Panc1 (cell line): ENCODE measurements at regions not wholly inside any gene's neighbourhood (a gene's known extent, or its start where the extent isn't known, plus 50 kb on each side); places are given as distances from the start of the nearest gene placed in this dataset.

Experiments used
- ATAC-seq: fragments of 200-7000 bp; cut with Tn5 transposase; 2 replicates; pipeline ENCODE4 v1.9.1; 2020; ENCODE audit warnings: mild to moderate bottlenecking, moderate library complexity
- BruUV-seq: library from RNA; stranded (reverse); fragments of 400-500 nt; replicated peaks from 2 replicates; lab custom pipeline; 2021; lab: Mats Ljungman, UMichigan
- CTCF ChIA-PET: fragments of 300-600 bp; sonication (Branson Sonifier 250); formaldehyde crosslinking; loops from one replicate; lab custom pipeline; 2022; ENCODE audit warnings: antibody characterized with exemption; lab: Charles Lee
- POLR2A ChIA-PET: fragments of 300-600 bp; sonication (Branson Sonifier 250); formaldehyde crosslinking; loops from one replicate; lab custom pipeline; 2022; ENCODE audit warnings: antibody characterized with exemption; lab: Charles Lee
- DNase-seq: peaks from one replicate; pipeline ENCODE4 v3.0.0-alpha.2; 2010; ENCODE audit warnings: low read depth, low spot score
- H3K27ac ChIP-seq: 2 replicates; pipeline ENCODE4 v1.5.1; 2011; ENCODE audit warnings: mild to moderate bottlenecking, low read length, inconsistent platforms
- H3K27me3 ChIP-seq: fragments of 200-500 bp; sonication (Bioruptor generic); 2 replicates; pipeline ENCODE4 v1.6.0; 2014; ENCODE audit warnings: low read length, inconsistent platforms; ENCODE audit not compliant: control insufficient read depth, insufficient read depth
- H3K36me3 ChIP-seq: fragments of 200-500 bp; sonication (Bioruptor generic); 2 replicates; pipeline ENCODE4 v1.5.1; 2014; ENCODE audit warnings: inconsistent platforms, mild to moderate bottlenecking, low read length, moderate library complexity; ENCODE audit not compliant: control insufficient read depth, insufficient read depth
- H3K4me1 ChIP-seq: 2 replicates; pipeline ENCODE4 v1.5.1; 2011; ENCODE audit warnings: inconsistent platforms, mild to moderate bottlenecking, low read length, moderate library complexity; ENCODE audit not compliant: control insufficient read depth, insufficient read depth
- H3K4me3 ChIP-seq, 2 experiments: 2 replicates each; pipeline ENCODE4 v1.5.1; 2011 to 2012; ENCODE audit warnings: low read depth in 2 of 2, low read length in 2 of 2, mild to moderate bottlenecking in 2 of 2, inconsistent platforms in 1 of 2, moderate library complexity in 1 of 2
- H3K9me3 ChIP-seq: fragments of 200-500 bp; sonication (Bioruptor generic); 2 replicates; pipeline ENCODE4 v1.5.1; 2014; ENCODE audit warnings: low read depth, mild to moderate bottlenecking, inconsistent platforms, low read length, moderate library complexity; ENCODE audit not compliant: control insufficient read depth, insufficient read depth
- POLR2AphosphoS5 ChIP-seq: IDR thresholded peaks from 2 replicates; pipeline ENCODE4 v1.6.1; 2012; ENCODE audit warnings: mild to moderate bottlenecking, low read depth, low read length, moderate library complexity
- REST ChIP-seq, 2 experiments: IDR thresholded peaks; 2 replicates each; pipeline ENCODE4 v1.6.1; 2011 to 2012; ENCODE audit warnings: low read depth in 2 of 2, control low read depth in 1 of 2, low read length in 1 of 2, mild to moderate bottlenecking in 1 of 2, moderate library complexity in 1 of 2; ENCODE audit not compliant: insufficient read depth in 1 of 2
- SIN3A ChIP-seq: IDR thresholded peaks from 2 replicates; pipeline ENCODE4 v1.6.1; 2012; ENCODE audit warnings: low read depth, mild to moderate bottlenecking, low read length, moderate library complexity, borderline replicate concordance; ENCODE audit not compliant: insufficient read depth
- TCF7L2 ChIP-seq: IDR thresholded peaks from 2 replicates; pipeline ENCODE4 v1.6.1; 2011; ENCODE audit warnings: mild to moderate bottlenecking, low read depth, low read length, inconsistent platforms
- in situ Hi-C: cut with HindIII; loops from 2 replicates; pipeline ENCODE4 v1.10.0; 2016; ENCODE audit warnings: low sequenced_read_pairs, low pct_unique_long_range_greater_than_20kb
- intact Hi-C: fragments of 100-400 bp; cut with micrococcal nuclease; formaldehyde crosslinking; loops from one replicate; pipeline ENCODE4 v1.10.0; 2022; ENCODE audit not compliant: unreplicated experiment
- TF ChIP-seq, protein P1 (sequence below): fragments of 450-650 bp; IDR thresholded peaks from 2 replicates; pipeline ENCODE4 v1.5.1; 2017; ENCODE audit warnings: mild to moderate bottlenecking

GRCh38 chr18:1133541-1133940 lies 228.9 kb downstream of the ADCYAP1 start:
- in situ Hi-C loops: no loop called here
- no TSS peak for BruUV-seq
- no peak overlapping the region for H3K4me3 ChIP-seq

DNA sequence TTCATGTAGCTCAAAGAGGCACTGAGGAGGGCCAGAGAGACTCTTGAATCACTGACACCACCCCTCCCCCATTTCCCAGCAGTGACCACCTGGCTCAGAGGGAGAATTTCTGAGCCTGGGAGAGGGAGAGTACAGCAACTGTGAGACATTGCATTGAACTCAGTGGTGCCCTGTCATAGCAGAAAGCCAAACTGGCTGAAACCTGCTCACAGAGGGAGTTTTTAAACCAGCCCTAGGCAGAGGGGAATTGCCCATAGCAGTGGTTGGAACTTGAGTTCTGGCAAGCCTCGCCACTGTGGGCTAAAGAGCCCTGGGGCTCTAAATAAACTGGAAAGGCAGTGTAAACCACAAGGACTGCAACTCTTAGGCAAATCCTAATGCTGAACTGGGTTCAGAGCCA lies 243.1 kb downstream of the ADCYAP1 start:
- Histone ChIP-seq H3K36me3 (no peaks in the 10 kb centered on the region), H3K27me3 (no peaks in the 10 kb centered on the region), H3K9me3 (no peaks in the 10 kb centered on the region; the same call in 1 of the 2 replicates), H3K4me3 (no peak overlapping the region), H3K4me1 (no peaks in the 10 kb centered on the region), H3K27ac (no peak overlapping the region)
- in situ Hi-C loops (no loop called here), intact Hi-C loops (no loop called here)
- TF ChIP-seq SIN3A: no peak
- no peak for TF ChIP-seq POLR2AphosphoS5
- no peak for TF ChIP-seq TCF7L2
- TF ChIP-seq, protein P1, sequence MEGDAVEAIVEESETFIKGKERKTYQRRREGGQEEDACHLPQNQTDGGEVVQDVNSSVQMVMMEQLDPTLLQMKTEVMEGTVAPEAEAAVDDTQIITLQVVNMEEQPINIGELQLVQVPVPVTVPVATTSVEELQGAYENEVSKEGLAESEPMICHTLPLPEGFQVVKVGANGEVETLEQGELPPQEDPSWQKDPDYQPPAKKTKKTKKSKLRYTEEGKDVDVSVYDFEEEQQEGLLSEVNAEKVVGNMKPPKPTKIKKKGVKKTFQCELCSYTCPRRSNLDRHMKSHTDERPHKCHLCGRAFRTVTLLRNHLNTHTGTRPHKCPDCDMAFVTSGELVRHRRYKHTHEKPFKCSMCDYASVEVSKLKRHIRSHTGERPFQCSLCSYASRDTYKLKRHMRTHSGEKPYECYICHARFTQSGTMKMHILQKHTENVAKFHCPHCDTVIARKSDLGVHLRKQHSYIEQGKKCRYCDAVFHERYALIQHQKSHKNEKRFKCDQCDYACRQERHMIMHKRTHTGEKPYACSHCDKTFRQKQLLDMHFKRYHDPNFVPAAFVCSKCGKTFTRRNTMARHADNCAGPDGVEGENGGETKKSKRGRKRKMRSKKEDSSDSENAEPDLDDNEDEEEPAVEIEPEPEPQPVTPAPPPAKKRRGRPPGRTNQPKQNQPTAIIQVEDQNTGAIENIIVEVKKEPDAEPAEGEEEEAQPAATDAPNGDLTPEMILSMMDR: no peak
- TF ChIP-seq REST (IDR thresholded peaks at IDR 0.05; ENCODE audit: insufficient read depth in 1 of 2, low read depth in 2 of 2, low read length in 1 of 2): no peak
- ATAC-seq (no peak), DNase-seq (no peak)
- ChIA-PET POLR2A (no interaction called here), CTCF (no interaction called here)
- BruUV-seq: no TSS peak

More at GRCh38 chr18:1133541-1133940, 228.9 kb downstream of the ADCYAP1 start:
- ChIA-PET POLR2A (no interaction called here), CTCF (no interaction called here)
- H3K36me3 ChIP-seq: no peaks in the 10 kb centered on the region
- TF ChIP-seq, protein P1: no peak
- no peak for TF ChIP-seq REST (IDR thresholded peaks at IDR 0.05; ENCODE audit: insufficient read depth in 1 of 2, low read depth in 2 of 2, low read length in 1 of 2)
- no peak for TF ChIP-seq TCF7L2
- no peak for TF ChIP-seq POLR2AphosphoS5
- TF ChIP-seq SIN3A: no peak
- DNase-seq (no peak), ATAC-seq (no peak)
- no peak overlapping the region for H3K27ac ChIP-seq
- H3K4me1 ChIP-seq: no peaks in the 10 kb centered on the region
- intact Hi-C loops: no loop called here
- no peaks in the 10 kb centered on the region for H3K27me3 ChIP-seq
- H3K9me3 ChIP-seq: no peaks in the 10 kb centered on the region
